Sigmoid colon (tissue), 4 donors: ENCODE measurements at regions not wholly inside any gene's neighbourhood (a gene's known extent, or its start where the extent isn't known, plus 50 kb on each side); places are given as distances from the start of the nearest gene placed in this dataset.

ENCODE experiments used
- EP300 ChIP-seq, 4 donors: sonication (generic); formaldehyde crosslinking; IDR thresholded peaks; one replicate each; pipeline ENCODE4 v1.6.1; 2017; ENCODE audit warnings: antibody characterized with exemption in 4 of 4
- POLR2AphosphoS5 ChIP-seq, 4 donors: sonication (generic); formaldehyde crosslinking; IDR thresholded peaks; one replicate each; pipeline ENCODE4 v1.6.1; 2017; ENCODE audit warnings: antibody characterized with exemption in 4 of 4
- TF ChIP-seq, protein P1 (sequence below), 4 experiments: fragments of 450-650 bp in 3 of 4; fragments of 200-600 bp in 1 of 4; IDR thresholded peaks; one replicate each; pipeline ENCODE4 v1.5.1; 2016 to 2019; ENCODE audit warnings: antibody characterized with exemption in 4 of 4, mild to moderate bottlenecking in 3 of 4, moderate library complexity in 2 of 4

DNA sequence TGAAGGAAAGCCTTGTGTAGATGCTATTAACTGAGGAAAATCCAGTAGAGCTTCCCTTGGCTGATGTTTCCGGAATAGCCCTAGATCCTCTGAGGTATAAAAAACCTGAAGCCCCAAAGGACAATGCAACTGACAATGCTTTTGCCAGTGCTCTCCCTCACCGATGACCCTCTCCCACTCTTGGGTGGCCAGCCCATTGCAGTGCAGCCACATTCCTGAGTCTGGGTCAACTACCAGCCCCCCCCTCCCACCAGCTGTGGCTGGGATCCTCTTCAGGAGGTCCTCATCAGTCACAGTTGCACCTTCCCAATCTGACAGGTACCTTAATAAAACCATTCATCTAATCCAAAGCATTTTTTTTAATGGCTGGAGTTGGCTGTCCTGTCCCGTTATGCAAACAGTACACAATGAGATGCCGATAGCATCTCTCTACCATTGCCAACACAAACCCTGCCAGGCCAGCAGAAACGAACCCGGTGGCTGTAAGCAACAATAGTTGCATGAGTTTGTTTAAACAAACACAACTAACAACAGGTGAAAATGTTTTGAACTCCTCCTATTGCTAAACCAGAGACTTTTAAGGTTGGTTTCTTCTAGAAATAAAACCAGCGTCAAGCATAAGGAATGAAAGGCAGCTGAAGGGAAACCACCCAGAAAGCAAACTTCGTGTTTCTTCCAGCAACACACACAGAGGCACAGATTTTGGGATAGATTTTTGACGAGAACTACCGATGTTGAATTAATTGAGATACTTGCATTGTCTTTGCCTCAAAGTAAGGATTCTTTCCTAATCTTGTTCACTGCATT is 128.3 kb upstream of the ARHGEF3 start:
- TF ChIP-seq, protein P1, sequence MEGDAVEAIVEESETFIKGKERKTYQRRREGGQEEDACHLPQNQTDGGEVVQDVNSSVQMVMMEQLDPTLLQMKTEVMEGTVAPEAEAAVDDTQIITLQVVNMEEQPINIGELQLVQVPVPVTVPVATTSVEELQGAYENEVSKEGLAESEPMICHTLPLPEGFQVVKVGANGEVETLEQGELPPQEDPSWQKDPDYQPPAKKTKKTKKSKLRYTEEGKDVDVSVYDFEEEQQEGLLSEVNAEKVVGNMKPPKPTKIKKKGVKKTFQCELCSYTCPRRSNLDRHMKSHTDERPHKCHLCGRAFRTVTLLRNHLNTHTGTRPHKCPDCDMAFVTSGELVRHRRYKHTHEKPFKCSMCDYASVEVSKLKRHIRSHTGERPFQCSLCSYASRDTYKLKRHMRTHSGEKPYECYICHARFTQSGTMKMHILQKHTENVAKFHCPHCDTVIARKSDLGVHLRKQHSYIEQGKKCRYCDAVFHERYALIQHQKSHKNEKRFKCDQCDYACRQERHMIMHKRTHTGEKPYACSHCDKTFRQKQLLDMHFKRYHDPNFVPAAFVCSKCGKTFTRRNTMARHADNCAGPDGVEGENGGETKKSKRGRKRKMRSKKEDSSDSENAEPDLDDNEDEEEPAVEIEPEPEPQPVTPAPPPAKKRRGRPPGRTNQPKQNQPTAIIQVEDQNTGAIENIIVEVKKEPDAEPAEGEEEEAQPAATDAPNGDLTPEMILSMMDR (IDR thresholded peaks at IDR 0.05) = no peak
- TF ChIP-seq EP300 (IDR thresholded peaks at IDR 0.05) = no peak
- TF ChIP-seq POLR2AphosphoS5 (IDR thresholded peaks at IDR 0.05) = no peak
